Vagina (tissue), 2 donors: ENCODE measurements at regions not wholly inside any gene's neighbourhood (a gene's known extent, or its start where the extent isn't known, plus 50 kb on each side); places are given as distances from the start of the nearest gene placed in this dataset.

ENCODE experiments used
- CTCF ChIP-seq, 3 experiments: fragments of 450-650 bp in 2 of 3; fragments of 200-600 bp in 1 of 3; sonication (generic) in 1 of 3; IDR thresholded peaks; one replicate each; pipeline ENCODE4 v1.5.1; 2017 to 2019; ENCODE audit warnings: antibody characterized with exemption in 3 of 3, mild to moderate bottlenecking in 2 of 3, moderate library complexity in 2 of 3
- POLR2A ChIP-seq, 2 donors: fragments of 450-650 bp; IDR thresholded peaks; one replicate each; pipeline ENCODE4 v1.6.1; 2017; ENCODE audit warnings: antibody characterized with exemption in 2 of 2, mild to moderate bottlenecking in 2 of 2, moderate library complexity in 2 of 2
- POLR2AphosphoS5 ChIP-seq, 2 donors: sonication (generic); formaldehyde crosslinking; IDR thresholded peaks; one replicate each; pipeline ENCODE4 v1.9.0; 2017; ENCODE audit warnings: antibody characterized with exemption in 2 of 2, mild to moderate bottlenecking in 2 of 2, low read depth in 1 of 2; ENCODE audit not compliant: insufficient read depth in 1 of 2

GRCh38 chr10:57891201-57892006, 376.3 kb downstream of the IPMK start:
- TF ChIP-seq POLR2AphosphoS5 (IDR thresholded peaks at IDR 0.05; ENCODE audit: insufficient read depth in 1 of 2, low read depth in 1 of 2) (no peak), CTCF (IDR thresholded peaks at IDR 0.05) (no peak), POLR2A (IDR thresholded peaks at IDR 0.05) (no peak)
